GM18951 (cell line): ENCODE measurements at regions not wholly inside any gene's neighbourhood (a gene's known extent, or its start where the extent isn't known, plus 50 kb on each side); places are given as distances from the start of the nearest gene placed in this dataset.
"Not testable (repeated sequence)": the region's sequence is repeated elsewhere in the genome, so short reads cannot be mapped to it uniquely, and the experiment has no call there.

Source experiments
- POLR2A ChIP-seq: IDR thresholded peaks from 4 replicates; pipeline ENCODE4 v1.6.1; 2011; ENCODE audit warnings: mild to moderate bottlenecking; ENCODE audit not compliant: insufficient read length, insufficient read depth; ENCODE audit errors: extremely low read depth
- in situ Hi-C: fragments of 300-500 bp; cut with MboI; formaldehyde crosslinking; loops from one replicate; pipeline ENCODE4 v1.12.0; 2022; ENCODE audit warnings: low sequenced_read_pairs, mixed read lengths, inconsistent platforms; ENCODE audit not compliant: unreplicated experiment

DNA sequence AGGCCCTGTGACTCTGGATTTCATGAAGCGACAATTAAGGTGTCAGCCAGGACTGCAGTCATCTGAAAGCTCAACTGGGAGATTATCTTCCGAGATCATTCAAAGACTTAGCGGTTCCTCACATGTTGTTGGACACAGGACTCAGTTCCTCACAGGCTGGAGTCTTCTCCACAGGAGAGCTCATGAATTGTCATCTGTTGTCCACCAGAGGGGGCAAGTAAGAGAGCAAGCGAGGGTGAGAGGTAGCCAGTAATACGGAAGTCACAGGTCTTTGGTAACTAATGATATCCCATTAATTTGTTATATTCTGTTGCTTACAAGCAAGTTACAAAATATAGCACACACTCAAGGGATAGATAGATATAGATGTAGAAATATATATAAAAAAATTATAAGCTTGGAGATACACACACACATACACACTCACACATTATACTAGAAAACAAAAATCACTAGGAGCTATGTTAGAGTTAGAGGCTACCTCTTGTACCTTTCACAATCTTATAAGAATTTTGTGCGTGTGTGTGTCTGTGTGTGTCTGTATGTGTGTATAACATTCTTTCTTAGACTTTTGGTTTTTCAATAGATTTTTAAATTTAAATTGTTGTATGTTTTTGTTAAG lies 1695.3 kb downstream of the BRINP3 start:
- in situ Hi-C loops = no loop called here
- no peak for TF ChIP-seq POLR2A

DNA sequence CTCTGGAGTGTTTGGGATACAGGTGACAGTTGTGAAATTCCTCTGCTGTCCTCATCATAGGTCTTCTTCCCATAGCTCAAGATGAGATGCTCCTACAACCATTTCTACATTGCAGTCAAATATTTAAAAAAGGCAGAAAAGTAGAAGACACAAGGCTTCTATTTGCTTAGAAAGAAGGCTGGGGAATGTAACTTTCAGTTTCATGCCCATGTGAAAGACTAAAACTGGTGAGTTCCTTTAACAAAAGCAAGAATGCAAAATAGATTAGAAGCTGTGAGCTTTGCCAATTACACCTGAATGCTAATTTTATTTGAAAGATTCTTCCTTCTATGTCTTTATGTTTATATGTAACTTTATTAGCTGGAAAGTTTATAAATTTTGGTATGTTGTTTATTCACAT lies 1682.7 kb downstream of the BRINP3 start:
- TF ChIP-seq POLR2A = no peak
- in situ Hi-C loops = no loop called here

DNA sequence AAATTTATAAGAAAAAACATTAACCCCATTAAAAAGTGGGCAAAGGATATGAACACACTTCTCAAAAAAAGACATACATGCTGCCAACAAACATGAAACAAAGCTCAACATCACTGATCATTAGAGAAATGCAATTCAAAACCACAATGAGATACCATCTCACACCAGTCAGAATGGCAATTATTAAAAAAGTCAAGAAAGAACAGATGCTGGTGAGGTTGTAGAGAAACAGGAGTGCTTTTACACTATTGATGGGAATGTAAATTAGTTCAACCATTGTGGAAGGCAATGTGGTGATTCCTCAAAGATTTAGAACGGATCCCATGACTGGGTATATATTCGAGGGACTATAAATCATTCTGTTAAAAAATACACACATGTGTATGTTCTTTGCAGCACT lies 1665.5 kb downstream of the BRINP3 start:
- in situ Hi-C loops = not testable (repeated sequence)

DNA sequence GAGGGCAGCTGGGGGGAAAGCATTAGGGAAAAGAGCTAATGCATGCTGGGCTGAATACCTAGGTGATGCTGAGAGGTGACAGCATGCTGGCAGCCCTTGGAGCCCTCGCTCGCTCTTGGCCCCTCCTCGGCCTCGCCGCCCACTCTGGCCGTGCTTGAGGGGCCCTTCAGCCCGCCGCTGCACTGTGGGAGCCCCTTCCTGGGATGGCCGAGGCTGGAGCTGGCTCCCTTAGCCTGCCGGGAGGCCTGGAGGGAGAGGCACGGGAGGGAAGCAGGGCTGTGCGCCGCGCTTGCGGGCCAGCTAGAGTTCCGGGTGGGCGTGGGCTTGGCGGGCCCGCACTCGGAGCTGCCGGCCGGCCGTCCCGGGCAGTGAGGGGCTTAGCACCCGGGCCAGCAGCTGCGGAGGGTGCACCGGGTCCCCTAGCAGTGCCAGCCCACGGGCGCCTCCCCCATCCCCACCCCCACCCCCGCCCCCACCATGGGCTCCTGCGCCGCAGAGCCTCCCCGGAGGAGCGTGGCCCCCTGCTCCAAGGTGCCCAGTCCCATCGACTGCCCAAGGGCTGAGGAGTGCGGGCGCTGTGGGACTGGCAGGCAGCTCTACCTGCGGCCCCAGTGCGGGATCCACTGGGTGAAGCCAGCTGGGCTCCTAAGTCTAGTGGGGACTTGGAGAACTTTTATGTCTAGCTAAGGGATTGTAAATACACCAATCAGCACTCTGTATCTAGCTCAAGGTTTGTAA lies 1664.7 kb downstream of the BRINP3 start:
- in situ Hi-C loops = not testable (repeated sequence)

DNA sequence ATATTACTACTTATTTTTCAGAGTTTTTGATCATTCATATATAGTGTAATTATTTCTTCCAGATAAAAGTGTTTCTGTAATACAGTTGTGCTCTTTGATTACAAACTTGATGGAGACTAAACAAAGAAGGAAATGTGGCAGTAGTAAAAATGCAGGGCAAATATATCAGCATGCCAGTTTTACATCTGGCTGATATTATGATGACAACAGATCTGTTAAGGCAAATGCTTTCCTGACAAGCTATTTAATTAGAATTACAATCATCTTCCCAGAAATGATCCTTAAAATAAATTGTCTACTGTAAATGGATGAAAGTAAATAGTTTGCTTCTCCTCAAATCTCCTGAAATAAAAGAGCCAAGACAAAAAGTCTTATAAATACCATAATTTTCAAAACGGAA lies 1659.8 kb downstream of the BRINP3 start:
- in situ Hi-C loops = no loop called here
- TF ChIP-seq POLR2A = no peak

DNA sequence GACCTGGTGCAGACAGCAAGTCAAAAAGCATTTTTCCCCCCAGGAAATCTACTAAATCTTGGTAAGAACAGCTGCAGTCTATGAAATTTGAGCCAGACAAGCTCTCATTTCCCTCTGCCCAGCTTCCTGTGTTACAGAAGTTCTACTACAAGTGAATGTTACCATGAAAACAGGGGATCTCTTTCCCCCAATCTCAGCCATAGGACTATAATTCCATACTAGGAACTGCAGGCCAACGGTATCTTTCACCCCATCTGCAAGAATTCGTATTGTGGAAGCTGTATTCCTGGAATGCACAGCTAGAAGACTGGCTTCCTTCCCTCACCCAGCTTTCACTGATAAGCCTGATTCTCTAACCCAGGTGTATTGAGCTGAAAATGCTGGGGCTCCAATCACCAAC lies 1655.4 kb downstream of the BRINP3 start:
- in situ Hi-C loops = no loop called here
- TF ChIP-seq POLR2A = no peak

DNA sequence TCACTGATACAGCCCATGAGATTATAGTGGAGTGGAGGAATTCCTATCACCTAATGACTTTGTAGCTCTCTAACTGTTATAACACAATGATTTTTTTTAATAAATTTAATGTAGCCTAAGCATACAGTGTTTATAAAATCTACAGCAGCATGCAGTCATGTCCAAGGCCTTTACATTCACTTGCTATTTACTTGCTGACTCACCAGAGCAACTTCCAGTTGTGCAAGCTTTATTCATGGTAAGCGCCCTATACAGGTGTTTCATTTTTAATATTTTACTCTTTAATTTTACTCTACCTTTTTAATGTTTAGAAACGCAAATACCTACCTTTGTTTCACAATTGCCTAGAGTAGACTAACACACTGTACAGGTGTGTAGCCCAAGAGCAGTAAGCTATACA lies 1652.2 kb downstream of the BRINP3 start:
- in situ Hi-C loops = no loop called here
- no peak for TF ChIP-seq POLR2A

DNA sequence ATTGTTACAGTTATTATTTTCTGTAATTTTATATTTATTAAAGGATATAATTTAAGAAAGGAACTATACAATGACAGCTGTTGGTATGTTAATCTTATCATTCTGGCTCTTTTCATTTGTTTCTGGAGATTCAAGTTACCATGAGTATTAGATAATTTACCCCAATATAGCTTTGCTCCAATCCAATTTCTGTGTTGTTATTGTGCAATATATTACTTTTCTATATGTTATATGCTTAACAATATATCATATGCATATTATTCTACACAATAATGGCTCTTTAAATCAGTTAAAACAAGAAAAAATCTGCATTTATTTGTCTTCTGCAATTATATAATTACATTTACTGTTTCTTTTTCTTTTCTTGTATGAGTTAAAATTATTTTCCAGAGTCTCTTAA lies 1650.9 kb downstream of the BRINP3 start:
- no peak for TF ChIP-seq POLR2A
- in situ Hi-C loops = no loop called here

DNA sequence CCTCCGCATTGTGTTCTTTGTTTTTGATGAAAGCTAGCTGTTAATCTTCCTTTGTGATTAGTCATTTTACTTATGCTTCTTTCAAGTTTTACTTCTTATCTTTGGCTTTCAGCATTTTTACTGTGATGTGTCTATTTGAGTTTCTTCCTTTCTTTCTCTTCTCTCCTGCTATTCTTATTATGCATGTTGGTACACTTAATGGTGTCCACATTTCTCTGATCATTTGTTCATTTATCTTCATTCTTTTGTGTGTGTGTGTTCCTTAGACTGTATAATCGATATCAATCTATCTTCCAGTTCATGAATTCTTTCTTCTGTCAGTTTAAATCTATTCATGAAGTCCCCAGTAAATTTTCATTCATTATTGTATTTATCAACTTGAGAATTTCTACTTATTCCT lies 1650.3 kb downstream of the BRINP3 start:
- in situ Hi-C loops = no loop called here
- TF ChIP-seq POLR2A = no peak

DNA sequence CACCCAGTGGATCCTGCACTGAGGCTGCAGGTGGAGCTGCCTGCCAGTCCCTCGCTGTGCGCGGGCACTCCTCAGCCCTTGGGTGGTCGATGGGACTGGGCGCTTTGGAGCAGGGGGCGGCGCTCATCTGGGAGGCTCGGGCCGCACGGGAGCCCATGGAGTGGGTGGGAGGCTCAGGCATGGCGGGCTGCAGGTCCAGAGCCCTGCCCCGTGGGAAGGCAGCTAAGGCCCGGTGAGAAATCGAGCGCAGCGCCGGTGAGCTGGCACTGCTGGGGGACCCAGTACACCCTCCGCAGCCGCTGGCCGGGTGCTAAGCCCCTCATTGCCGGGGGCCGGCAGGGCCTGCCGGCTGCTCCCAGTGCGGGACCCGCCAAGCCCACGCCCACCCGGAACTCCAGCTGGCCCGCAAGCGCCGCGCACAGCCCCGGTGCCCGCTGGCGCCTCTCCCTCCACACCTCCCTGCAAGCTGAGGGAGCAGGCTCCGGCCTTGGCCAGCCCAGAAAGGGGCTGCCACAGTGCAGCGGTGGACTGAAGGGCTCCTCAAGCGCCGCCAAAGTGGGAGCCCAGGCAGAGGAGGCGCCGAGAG lies 1636.5 kb downstream of the BRINP3 start:
- in situ Hi-C loops = not testable (repeated sequence)

DNA sequence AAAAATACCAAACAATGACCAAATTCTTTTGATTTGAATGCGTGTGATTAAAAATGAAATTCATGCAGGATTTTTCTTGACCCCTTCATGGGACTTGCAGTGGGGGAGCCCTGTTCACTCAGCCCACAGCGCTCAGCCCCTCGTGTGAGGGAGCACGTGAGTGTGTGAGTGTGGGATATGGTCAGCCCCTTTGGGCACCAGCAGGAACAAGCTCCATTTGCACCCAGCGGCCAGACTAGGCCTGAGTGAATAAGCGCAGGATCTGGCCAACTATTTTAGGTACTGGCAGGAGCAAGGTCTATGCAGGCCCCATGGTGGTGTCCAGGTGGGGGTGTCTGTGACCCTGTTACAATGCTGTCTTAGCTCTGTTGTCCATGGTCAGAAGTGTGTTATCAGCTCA lies 1631.2 kb downstream of the BRINP3 start:
- in situ Hi-C loops = no loop called here
- TF ChIP-seq POLR2A = no peak

DNA sequence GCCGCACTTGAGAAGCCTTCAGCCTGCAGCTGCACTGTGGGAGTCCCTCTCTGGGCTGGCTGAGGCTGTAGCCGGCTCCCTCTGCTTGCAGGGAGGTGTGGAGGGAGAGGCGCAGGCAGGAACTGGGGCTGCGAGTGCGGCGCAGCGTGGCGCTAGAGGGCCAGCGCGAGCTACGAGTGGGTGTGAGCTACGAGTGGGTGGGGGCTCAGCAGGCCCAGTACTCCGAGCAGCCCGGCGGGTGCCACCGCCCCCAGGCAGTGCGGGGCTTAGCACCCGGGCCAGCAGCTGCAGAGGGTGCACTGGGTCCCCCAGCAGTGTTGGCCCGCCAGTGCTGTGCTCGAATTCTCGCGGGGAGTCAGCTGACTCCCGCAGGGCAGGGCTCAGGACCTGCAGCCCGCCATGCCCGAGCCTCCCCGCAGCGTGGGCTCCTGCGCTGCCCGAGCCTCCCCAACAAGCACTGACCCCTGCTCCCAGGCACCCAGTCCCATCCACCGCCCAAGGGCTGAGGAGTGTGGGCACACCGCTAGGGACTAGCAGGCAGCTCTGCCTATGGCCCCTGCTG lies 1620.1 kb downstream of the BRINP3 start:
- TF ChIP-seq POLR2A = no peak
- in situ Hi-C loops = no loop called here

DNA sequence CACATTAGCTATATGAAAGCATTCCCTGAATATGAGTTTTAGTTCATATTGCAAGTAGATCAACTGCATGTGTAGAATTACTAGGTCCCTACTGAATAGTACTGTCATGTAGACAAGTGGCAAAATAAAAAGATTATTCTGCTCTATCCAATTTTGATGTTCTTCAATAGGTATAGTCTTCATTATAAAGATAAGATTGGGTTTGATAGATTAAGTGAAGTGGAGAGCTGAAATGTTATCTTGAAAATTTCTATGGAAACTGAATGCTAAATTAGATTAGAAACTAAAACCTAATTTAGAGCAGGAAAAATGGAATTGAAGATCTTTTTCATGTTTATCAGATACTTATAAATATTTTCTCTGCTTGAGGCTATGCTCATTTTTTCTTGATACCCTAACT lies 1610.0 kb downstream of the BRINP3 start:
- no peak for TF ChIP-seq POLR2A
- in situ Hi-C loops = no loop called here

DNA sequence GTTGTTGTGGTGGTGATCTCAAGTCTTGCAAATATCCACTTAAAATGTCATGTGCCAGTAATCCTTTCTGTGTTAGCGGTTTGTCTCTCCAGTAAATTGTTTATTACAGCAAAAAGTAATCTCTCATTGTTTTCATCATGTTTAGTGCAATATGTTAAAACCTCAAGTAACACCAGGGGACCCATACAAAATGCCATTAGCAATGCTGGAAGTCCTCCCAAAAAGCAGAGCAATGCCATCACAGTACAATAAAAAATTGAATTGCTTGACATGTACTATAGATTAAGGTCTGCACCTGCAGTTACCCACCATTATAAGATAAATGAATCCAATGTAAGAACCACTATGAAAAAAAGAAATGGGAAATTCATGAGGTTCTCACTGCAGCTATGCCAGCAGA lies 1606.5 kb downstream of the BRINP3 start:
- in situ Hi-C loops = no loop called here

More for the DNA sequence above, 1606.5 kb downstream of the BRINP3 start:
- TF ChIP-seq POLR2A = no peak
